NCI-H2029 (cell line): ENCODE measurements at regions not wholly inside any gene's neighbourhood (a gene's known extent, or its start where the extent isn't known, plus 50 kb on each side); places are given as distances from the start of the nearest gene placed in this dataset.

ENCODE experiments used
- DNase-seq: peaks from one replicate; lab custom pipeline; 2025; lab: John Stamatoyannopoulos, UW

GRCh38 chr3:34011171-34012101 is 213.0 kb downstream of the PDCD6IP start:
- no peak for DNase-seq

- DNase-seq: no peak
Observed at GRCh38 chr3:34012102-34012461, 213.7 kb downstream of the PDCD6IP start.

GRCh38 chr3:34013818-34014570 is 215.6 kb downstream of the PDCD6IP start:
- no peak for DNase-seq

- DNase-seq: no peak
Observed at GRCh38 chr3:34015204-34016142, 217.0 kb downstream of the PDCD6IP start.

- no peak for DNase-seq
Observed at GRCh38 chr3:34016925-34017587, 218.6 kb downstream of the PDCD6IP start.

GRCh38 chr3:34017757-34018156 is 219.3 kb downstream of the PDCD6IP start:
- DNase-seq: no peak

GRCh38 chr3:34019158-34019557 is 220.7 kb downstream of the PDCD6IP start:
- no peak for DNase-seq

GRCh38 chr3:34020170-34020569 is 221.7 kb downstream of the PDCD6IP start:
- no peak for DNase-seq

GRCh38 chr3:34020726-34021680 is 222.6 kb downstream of the PDCD6IP start:
- no peak for DNase-seq

- DNase-seq: no peak
Observed at GRCh38 chr3:34022147-34022546, 223.7 kb downstream of the PDCD6IP start.

GRCh38 chr3:34024447-34025240 is 226.2 kb downstream of the PDCD6IP start:
- no peak for DNase-seq

GRCh38 chr3:34033839-34034238 is 235.4 kb downstream of the PDCD6IP start:
- DNase-seq: no peak

GRCh38 chr3:34034840-34035239 is 236.4 kb downstream of the PDCD6IP start:
- DNase-seq: no peak

GRCh38 chr3:34035775-34036174 is 237.3 kb downstream of the PDCD6IP start:
- no peak for DNase-seq

GRCh38 chr3:34037260-34037659 is 238.8 kb downstream of the PDCD6IP start:
- DNase-seq: no peak

- DNase-seq: no peak
Observed at GRCh38 chr3:34038131-34038530, 239.7 kb downstream of the PDCD6IP start.

- DNase-seq: no peak
Observed at GRCh38 chr3:34046154-34046553, 247.7 kb downstream of the PDCD6IP start.

- no peak for DNase-seq
Observed at GRCh38 chr3:34053626-34054025, 255.2 kb downstream of the PDCD6IP start.

GRCh38 chr3:34056181-34056910 is 257.9 kb downstream of the PDCD6IP start:
- DNase-seq: no peak
